Posterior vena cava (tissue), 2 donors: ENCODE measurements at regions not wholly inside any gene's neighbourhood (a gene's known extent, or its start where the extent isn't known, plus 50 kb on each side); places are given as distances from the start of the nearest gene placed in this dataset.
"Not testable (repeated sequence)": the region's sequence is repeated elsewhere in the genome, so short reads cannot be mapped to it uniquely, and the experiment has no call there.

Experiments
- DNase-seq: peaks from one replicate; pipeline ENCODE4 v3.0.0-alpha.2; 2020; ENCODE audit warnings: low spot score
- intact Hi-C, 2 donors: fragments of 100-400 bp; cut with DNase I; formaldehyde crosslinking; loops; one replicate each; pipeline versions ENCODE4 v1.14.1 to v1.14.2; 2022 to 2023
- donor health status: DM: yes; HTN: yes; CAD: no.
- donor health status: DM: yes; HTN: yes; CAD: no.

DNA sequence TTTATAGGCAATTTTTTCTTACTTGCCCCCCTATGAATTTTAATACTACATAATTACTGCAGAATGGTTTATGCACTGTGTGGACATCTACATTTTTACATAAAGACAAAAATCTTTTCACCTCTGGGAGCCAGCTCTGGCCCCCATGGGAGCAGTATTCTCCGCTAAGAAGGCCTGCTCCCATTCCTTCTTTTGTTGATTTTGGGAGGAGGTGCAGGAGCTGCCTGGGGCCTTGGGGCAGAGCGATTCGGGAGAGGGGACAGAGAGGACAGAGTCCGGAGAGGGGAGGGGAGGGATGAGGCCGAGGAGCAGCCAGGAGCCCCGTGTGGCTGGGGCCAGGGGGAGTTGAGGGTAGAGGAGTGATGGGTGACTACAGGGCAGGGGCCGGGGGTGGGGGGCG lies 452.0 kb downstream of the PREX1 start:
- intact Hi-C loops = no loop called here
- DNase-seq = no peak

DNA sequence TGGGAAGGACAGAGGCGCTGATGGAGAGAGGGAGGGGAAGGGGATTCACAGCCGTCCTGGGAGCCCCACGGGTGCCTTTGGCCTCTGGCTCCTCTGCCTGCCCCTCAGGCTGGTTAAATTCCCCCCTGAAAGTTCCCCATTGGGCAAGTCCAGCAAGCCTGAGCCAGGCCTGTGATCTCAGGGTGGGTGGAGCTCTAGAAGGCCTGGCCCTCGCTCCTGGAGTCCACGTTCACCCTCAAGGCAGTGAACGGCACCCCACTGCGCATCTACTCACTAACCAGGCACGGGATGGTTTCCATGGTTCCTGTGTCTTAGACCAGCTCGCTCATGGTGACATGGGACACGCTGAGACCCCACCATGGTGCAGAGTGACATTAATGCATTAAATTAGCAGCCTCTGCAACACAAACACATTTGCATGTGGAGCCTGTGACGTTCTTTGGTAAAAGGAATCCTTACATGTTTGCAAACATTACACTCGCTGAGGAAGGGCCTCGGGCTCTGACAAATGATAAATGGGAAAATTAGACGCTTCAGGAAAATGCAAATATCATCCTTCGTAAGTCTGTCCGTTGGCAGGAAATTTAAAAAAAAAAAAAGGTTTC lies 452.7 kb downstream of the PREX1 start:
- DNase-seq = no peak

DNA sequence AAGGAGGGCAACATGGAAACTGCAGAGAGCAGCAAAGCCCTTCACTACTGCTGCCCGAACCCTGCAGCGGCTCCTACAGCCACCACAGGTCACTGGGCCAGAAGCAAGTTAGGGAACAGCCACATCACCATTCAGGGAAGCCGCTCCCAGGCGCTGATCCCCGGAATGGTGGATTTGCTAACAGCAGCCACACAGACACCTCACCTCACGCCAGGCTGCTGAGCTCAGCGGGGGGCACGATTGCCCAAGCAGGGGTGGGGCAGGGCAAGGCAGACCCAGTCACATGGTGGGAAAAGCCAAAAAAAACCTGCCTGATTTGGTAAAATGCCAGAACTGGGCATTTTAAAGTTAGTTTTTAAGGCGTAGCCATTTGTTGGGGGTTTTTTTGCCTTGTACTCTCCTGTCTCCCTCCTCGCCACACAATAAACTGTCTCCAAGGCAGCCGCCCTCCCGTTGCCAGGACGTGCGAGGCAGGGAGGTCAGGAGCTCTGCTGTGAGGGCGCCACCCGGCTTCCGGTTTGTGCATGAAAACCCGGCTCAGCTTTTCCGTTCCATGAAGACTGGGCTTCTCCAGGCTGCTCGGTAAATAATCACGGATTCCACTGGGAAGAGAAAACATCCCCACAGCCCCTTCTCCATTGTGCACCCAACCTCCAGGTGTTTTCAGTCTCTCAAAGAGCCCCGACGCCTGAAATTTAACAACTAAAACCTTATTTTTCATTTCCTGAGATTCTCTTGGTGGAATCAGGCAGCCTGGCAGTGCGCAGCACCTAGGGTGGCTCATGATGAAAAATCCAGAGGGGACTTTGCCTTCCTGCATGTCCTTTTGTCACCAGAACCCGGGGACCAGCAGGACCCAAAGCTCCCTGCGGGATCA lies 453.5 kb downstream of the PREX1 start:
- DNase-seq, intact Hi-C loops: not testable (repeated sequence)

More for the DNA sequence above, 452.7 kb downstream of the PREX1 start:
- intact Hi-C loops = no loop called here

DNA sequence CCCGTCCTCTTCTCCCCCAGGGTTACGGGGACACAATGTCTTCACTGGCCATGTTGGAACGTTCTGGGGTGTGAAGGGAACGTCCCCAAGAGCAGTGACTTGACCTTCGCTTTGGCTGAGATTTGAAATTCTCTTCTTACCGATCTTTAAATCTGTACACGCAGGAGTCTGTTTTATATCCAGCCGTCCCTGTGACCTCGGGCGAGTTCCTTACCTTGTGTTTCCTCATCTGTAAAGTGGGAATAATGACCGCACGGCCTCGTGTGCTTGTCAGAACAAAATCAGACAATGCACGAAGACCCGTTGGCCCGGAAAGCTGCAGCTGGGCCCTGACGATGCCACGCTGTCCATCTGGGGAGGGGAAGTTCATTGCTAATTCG lies 454.3 kb downstream of the PREX1 start:
- intact Hi-C loops = no loop called here
- DNase-seq = no peak

DNA sequence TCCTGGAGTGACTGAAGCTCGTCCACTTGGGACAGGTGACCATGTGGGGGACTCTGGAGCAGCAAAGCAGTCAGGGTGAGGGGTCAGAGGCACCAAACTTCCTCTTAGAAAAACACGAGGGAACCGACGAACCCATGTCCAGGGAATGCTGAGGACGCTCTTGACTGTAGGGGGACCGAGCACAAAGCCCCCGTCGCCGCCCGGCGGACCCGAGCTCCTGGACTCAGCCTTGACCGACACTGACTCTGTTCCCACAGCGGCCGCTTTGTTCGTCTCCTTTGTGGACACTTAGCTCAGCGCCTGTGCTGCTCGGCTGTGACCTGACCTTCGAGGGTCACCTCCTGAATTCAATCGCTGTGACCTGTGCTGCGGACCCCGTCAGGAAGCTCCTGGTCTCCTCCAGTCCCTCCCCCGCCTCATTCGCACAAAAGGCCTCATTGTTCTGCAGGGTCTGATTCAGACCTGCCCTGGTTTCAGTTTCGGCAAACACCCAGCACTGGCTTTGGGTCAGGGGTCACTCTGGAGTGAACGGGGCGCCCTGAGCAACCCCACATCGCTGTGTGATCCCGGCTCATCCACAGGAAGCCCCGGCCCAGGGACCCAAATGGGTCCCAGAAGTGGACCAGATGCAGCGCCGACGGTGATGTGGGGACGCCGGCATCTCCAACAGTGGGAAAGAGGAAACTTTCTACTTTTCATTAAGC lies 454.8 kb downstream of the PREX1 start:
- intact Hi-C loops = not testable (repeated sequence)

DNA sequence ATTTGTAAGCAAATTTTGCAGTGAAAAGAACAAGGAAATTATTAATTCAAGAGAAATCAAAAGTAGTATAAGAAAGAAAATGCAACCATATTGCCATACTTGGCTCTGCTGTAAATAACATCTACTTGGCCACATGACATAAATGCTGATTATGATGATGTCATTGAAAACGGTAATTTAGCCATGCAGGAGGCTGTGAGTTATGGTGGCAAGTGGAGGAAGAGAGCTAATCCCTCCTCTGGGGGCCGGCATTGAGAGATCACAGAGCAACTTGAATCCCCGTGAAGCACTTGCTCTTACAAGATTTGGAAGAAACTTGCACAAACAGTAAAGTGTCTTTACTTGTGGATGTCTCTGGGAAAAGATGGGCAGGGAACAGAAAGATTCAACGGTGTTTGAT lies 456.6 kb downstream of the PREX1 start:
- intact Hi-C loops = no loop called here
- no peak for DNase-seq

More for the DNA sequence above, 454.8 kb downstream of the PREX1 start:
- not testable (repeated sequence) for DNase-seq

DNA sequence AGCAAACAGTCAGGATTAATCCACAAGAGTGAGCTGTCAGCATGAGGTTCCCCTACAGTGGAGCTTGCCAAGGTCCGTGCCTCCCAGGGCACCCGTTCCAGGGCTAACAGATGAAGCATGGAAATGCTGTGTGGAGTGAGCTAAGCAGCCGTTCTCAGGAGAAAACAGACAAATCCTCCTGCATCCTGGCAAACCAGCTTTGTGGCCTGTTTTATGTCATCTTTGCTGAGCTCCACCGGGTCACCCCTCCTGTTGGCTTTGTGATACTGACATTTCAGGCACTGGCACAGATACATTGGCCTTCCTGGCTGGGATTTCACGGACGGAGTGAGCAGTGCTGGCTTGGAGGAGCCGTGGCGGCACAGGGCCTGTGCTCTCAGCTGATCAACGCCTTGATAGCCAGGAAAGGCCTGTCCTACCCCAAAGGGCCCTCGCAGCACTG lies 459.2 kb downstream of the PREX1 start:
- intact Hi-C loops, DNase-seq: not testable (repeated sequence)

DNA sequence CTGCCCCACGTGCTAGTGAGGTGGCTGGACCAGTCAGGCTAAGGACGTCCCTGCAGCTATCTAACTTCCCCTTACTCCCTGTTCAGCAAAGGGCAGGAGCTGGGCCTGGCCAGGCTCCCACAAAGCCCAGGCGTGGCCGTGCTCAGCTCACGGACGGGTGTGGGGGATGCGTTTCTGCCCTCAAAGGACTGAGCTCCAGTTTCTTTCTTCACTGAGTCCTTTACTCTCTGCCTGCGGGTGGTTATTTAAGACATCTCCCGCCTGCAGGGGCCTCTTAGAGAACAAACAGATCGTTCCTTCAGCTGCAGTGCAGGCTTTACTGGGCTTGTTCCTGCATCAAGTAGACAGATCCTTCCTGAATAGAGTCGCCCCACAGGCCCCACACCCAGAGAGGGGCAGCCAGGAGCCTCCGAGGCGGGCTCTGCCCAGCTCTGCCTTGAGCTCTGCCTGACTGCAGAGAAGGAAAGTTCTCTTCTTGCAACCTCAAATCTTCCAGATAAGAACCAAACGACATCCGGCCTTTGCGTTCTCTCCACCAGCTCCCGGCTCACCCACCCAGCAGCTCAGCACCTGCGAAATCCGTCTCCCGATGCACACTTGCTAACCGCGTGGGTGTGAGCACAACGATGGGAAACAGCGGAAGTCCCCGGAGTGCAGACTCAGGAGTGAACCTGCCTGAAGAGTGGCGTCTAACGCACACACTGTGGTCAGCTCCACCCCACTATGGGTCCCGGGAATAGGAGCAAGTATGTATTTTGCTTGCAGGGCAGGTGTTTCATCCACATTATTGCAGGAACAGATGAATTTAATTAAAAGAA lies 460.0 kb downstream of the PREX1 start:
- DNase-seq, intact Hi-C loops: not testable (repeated sequence)

DNA sequence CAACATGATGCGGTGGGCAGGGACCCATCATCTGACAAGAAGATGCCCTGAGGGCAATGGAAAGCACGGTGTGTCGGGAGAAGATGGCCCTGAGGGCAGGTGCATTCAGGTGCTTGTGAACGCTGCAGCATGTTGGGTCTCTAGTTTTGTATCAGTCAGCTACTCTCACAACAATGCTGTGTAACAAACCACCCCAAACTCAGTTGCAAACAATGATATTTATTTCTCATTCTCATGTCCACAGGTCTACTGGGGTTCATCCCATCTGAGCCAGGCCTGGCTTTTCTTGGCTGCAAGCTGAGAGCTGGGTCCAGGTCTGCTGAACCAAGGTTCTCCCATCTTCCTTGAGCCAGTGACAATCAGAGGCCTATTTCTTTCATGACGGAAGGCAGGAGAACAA lies 461.6 kb downstream of the PREX1 start:
- no peak for DNase-seq
- intact Hi-C loops = no loop called here

DNA sequence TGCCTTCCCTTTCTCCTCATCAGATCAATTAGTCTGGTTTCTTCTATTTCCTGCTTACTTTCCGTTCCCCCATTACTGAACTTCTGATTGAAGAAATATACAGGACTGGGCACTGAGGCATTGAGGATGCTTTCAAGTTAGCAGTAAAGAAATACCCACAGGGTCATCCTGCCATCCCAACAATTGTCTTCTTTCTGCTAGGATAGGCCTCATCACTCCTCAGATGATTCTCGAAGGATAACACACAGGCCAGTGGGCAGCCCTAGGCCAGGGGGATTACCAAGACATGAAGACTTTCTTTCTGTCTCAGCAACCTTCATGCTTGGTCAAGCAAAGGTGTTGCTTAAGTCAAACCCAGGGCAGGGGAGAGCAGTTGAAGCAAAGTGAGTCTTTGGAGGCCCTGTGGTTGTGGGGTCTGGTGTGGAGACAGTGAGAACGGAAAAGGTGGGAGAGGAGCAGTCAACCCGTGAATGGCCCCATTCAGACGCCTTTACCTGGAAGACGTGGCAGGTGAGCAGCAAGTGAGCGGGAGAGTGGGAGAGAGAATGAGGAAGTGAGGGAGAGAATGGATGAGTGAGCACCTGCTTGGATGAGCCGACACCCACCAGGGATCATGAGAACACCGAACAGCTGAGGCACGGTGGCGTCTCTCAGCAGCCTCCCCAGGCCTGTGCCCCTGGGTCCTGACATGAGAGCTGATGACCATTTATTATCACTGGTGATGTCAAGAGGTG lies 462.9 kb downstream of the PREX1 start:
- intact Hi-C loops = no loop called here
- DNase-seq = no peak

DNA sequence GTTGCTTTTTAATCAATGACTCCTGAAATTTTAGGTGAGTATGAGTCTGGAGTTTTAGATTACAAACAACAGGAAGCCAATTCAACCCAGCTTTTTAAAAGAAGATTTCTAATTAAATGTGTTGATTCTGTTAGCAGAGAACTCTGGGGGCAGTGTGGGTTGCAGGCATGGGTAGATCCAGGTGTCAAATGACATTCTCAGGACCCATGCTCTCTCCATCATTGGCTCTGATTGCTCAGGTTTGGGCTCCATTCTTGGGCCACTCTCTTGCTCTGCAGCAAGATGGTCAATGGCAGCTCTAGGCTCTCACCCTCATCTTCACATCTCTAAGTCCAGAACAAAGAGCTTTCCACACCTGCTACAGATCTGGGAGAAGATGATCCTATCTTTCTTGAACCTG lies 463.7 kb downstream of the PREX1 start:
- no peak for DNase-seq
- intact Hi-C loops = no loop called here

DNA sequence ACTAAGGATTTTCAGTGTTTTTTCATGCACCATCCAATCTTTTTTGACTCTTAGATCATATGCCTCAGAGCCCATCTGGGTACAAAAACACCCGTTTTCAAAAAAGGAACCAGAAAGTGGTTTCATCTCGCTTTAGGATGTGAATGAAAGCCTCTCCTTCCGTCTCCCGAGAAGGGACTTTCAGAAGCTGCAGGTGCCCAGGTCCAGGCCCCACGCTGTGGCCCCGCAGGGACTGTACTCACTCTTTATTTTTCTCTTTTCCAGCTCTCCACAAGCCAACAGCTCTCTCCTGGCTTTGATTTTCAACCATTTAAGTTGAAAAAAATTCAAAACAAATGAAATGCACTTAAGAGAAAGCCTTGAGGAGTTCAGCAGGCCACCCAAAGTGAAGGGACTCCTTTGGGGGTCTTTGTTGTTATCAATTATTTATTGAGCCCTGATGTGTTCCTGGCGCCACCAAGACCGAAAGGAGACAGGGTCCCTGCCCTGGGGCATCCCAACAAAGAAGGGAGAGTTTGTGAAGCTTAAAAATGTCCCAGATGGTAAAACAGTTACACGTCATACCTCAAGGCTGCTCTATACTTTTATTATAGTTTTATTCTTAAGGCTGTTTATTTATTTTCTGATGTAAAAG lies 467.3 kb downstream of the PREX1 start:
- intact Hi-C loops = no loop called here

DNA sequence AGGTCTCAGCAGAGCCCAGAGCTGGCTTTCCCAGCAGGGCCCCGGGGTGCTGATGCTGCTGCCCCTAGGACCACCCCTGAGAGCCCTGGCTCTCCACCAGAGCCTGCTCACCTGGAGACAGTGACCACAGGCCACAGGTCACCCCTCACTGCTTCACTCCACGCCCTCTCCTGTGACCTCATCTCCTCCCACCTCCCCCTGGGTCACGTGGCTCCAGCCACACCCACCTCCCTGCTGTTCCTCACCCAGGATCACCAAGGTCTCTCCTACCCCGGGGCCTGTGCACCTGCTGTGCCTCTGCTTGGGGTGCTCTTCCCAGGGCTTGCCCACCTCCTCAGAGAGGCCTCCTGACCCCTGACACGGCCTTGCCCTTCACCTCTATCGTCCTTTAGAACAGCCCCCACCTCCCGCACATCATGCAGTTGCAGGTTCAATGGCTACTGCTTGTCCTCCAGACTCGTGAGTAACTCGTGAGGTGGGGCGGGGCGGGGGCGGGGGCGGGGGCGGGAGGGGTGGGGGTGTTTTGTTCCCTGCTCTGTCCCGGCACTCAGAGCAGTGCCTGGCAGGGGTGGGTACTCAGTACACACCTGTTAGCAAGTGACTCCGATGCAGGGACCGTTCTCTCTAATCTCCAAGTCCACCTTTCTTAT lies 468.0 kb downstream of the PREX1 start:
- intact Hi-C loops = no loop called here
- no peak for DNase-seq

More for the DNA sequence above, 467.3 kb downstream of the PREX1 start:
- no peak for DNase-seq

DNA sequence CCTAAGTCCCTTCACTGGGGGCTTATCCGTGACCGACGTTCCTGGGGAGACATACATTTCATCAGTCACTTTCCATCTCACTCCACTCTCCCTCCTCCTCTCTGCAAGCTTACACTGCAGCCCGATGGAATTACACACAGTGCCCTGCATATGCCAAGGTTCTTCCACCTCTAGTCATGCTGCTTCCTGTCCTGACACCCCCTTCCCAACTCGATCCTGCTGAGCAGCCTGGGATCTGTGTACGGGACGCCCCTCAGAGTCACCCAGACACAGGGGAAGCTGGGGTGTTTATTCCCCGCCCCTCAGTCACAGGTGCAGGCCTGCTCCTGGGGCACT lies 468.8 kb downstream of the PREX1 start:
- intact Hi-C loops, DNase-seq: not testable (repeated sequence)

DNA sequence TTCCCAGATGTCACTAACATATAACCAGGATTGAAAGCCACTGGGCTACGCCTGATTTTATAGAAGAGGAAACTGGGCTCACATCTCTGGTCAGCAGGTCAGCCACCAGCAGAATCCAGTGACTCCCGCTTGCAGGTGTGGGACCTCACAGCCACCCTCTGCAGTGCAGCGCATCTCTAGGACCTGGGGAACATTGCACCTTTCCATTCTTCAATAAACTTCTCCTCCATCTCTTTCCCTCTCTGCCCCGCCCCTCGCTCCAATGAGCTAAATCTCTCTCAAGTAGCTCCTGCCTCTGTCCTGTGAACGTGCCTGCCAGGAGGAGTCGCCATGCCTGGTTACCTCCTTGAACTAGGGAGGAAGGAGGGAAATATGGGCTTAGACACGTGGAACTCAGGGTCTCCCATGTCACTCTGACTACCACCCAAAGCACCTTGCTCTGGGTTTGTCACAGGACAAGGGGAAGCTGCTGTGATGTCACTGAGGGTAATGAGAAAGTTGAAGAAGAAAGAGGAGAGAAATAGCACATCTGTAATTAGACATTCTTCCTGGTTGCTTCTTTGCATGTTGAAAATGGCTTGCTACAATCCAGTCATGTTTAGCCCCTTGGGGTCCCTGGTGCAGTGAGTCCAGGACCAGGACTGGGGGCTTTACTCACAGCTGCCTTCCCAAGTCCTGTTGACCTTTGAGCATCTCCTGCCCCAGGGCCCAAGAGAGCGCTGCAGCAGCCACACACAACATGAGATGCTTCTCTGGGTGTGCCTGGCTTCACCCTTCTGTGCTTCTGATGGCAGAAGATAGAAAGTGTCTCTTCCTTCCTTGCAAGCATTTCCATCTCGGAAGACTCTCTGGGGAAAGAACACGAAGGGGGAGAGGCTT lies 469.4 kb downstream of the PREX1 start:
- DNase-seq = no peak
- intact Hi-C loops = no loop called here

DNA sequence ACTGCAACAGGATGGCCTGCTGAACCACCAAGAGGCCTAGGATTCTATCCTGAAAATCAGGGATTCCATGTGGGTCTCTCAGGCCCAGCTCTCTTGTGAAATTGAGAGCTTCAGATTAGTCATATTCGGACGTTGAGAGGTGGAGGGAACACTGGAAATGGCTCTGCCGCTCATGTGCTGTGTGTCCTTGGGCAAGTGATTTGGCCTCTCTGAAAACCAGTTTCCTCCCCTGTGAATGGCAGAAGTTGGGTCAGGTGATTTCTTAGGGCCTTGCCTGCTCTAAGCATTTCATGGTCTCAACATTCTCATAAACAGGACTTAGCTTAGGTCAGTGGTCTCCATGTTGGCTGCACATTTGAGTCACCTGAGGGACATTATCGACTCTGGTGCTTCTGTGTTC lies 470.1 kb downstream of the PREX1 start:
- intact Hi-C loops = no loop called here
- no peak for DNase-seq

DNA sequence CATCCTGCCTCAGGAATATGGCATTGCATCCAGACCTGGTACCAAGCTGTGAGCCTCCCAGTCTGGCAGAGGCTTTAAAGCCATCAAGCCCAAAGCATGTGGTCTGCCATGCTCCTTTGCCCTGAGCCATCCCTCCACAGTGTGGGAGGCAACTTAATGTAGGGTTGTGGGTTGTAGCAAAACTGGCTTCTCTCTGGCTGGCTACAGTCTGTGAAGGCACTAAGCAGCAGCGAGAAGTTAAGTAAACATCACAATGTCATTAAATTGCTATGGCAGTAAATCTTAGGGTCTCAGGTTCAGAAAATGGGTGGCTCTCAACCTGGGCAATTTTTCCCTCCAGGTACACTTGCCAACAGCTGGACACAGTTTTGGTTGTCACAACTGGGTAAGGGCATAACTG lies 472.9 kb downstream of the PREX1 start:
- intact Hi-C loops = no loop called here
- DNase-seq = no peak
